T-helper 22 cell (primary cell): ENCODE measurements at regions not wholly inside any gene's neighbourhood (a gene's known extent, or its start where the extent isn't known, plus 50 kb on each side); places are given as distances from the start of the nearest gene placed in this dataset.
"Not testable (repeated sequence)": the region's sequence is repeated elsewhere in the genome, so short reads cannot be mapped to it uniquely, and the experiment has no call there.

Source experiments
- DNase-seq: peaks from one replicate; pipeline ENCODE4 v3.0.0-alpha.2; 2020; ENCODE audit warnings: low read depth

DNA sequence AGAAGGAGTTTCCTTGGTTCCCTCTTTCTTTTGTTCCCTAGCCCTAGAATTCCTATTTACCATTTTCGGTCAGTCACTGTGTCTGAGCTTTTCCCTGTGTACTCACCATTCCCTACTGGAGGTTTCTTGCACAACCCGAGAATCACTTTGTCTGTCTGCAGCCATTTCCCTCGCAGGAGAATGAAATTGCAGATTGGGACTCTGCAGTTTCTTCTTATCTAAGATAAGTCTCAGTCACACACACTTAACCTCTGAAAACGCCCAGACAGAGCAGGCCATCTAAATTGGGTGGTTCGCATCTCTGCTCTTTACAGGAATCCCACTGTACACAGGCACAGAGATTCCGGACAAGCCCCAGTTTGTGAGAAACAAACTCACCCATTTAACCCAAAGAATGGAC is 58.6 kb upstream of the CNTNAP2 start:
- DNase-seq, result no peak

DNA sequence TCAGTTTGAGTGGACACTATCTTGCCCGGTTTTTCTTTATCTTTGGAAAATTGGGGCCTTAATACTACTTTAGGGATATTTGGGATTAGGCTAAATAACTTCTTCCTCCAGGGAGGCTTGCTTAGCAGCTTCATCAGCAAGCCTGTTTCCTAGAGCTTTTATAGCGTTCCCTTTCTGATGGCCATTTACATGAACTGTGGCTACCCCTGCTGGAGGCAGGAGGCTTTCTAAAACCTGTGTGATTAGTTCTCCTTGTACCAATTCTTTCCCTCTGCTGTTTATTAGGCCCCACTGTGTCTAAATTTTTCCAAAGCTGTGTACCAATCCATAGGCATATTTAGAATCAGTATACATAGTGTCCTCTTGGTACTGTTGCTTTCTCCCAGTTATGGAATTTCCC is 61.7 kb upstream of the CNTNAP2 start:
- DNase-seq, result no peak

DNA sequence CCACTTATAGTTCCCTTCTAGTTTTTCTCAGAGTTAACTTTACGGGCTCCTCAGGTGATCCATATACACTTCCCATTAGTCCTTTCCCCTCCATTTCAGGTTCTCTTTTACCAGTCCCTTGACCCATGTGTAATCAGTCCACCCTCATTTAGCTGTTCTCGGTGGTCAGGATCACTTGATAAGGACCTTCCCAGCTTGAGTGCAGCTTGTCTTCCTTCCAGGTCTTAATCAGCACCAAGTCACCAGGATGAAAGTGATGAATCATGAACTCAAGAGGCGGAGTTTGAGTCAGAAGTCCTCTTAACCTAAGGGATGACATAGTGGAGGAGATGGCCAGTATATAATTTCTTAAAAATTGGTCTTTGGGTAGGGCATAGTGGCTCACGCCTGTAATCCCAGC is 63.1 kb upstream of the CNTNAP2 start:
- DNase-seq, result no peak

DNA sequence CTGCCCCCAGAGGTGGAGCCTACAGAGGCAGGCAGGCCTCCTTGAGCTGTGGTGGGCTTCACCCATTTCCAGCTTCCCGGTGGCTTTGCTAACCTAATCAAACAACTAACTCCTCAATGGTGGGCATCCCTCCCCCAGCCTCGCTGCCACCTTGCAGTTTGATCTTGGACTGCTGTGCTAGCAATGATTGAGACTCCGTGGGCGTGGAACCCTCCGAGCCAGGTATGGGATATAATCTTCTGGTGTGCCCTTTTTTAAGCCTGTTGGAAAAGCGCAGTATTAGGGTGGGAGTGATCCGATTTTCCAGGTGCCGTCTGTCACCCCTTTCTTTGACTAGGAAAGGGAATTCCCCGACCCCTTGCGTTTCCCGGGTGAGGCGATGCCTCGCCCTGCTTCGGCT is 73.3 kb upstream of the CNTNAP2 start:
- not testable (repeated sequence) for DNase-seq

DNA sequence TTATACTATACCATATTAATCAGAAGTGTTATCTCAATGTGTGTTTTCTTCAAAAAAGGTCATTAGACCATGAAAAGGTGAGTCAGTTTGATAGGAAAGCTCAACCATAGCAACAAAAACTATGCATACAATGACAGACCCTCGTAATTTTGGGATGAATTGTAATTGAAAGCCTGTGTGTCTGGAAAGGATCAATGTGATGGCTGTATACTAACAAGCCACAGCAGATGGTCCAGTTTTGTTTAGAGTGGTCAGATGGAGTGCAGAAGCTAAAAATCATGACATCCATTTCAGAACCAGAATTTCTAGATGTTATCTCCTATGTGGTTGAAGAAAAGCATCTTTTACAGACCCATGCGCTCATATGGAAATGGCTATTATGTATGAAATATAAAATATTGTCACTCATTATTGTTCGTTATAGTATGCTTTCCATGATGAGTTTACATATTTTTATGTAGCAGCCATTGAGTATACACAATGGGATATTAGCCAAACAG is 88.3 kb upstream of the CNTNAP2 start:
- no peak for DNase-seq

DNA sequence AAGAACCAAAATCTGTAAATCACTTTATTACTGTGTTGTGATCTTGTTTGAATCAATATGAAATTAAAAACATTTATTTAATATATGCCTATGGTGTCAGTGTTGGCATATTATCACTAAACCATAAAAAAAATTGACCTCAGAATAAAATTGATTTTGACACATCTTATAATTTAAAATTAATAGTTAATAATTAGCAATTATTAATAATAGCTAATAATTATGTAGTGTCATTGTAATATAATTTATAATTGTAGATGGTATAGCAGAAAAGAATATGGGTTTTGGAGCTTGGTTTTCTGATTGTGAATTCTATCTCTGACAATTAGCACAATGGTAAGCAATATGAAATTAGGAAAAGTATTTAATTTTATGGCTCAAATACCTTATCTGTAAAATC is 89.4 kb upstream of the CNTNAP2 start:
- no peak for DNase-seq

DNA sequence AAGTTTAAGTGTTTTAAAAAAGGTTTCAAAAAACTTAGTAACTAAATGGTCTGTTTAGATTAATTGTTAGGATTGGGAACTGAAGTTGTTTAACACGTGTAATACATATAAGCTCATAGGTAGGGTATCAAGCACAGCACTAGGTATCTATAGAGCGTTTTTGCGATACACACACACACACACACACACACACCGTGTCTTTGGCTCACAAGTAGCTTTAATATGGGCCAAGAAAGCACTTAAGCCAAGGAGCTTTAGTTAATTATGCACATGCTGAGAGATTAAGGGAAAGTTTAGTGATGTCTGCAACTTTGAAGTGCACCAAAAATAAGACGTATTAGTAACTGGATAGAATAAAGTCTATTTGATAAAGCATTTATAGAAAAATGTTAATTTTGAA is 93.8 kb upstream of the CNTNAP2 start:
- DNase-seq, result no peak

DNA sequence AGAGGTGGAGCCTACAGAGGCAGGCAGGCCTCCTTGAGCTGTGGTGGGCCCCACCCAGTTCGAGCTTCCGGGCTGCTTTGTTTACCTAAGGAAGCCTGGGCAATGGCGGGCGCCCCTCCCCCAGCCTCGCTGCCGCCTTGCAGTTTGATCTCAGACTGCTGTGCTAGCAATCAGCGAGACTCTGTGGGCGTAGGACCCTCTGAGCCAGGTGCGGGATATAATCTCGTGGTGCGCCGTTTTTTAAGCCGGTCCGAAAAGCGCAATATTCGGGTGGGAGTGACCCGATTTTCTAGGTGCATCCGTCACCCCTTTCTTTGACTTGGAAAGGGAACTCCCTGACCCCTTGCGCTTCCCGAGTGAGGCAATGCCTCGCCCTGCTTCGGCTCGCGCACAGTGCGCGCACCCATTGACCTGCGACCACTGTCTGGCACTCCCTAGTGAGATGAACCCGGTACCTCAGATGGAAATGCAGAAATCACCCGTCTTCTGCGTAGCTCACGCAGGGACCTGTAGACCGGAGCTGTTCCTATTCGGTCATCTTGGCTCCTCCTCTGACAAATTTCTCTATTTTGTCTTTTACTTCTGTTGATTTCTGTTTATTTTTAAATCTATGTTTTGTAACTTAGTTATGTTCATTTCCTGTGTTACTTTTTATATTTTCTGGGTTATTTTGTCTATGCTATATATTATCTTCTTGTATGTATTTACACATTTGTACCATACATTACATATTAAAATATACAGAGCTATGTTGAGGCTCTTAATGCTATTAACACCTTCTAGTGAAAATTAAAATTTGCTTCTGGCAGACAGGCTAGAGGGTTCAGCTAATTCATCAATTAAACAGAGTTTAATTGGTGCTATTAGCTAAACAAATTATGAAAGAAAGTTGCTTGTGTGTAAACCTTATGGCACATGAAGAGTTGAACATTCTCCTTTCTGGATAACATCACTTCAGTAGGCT is 97.3 kb upstream of the CNTNAP2 start:
- not testable (repeated sequence) for DNase-seq

DNA sequence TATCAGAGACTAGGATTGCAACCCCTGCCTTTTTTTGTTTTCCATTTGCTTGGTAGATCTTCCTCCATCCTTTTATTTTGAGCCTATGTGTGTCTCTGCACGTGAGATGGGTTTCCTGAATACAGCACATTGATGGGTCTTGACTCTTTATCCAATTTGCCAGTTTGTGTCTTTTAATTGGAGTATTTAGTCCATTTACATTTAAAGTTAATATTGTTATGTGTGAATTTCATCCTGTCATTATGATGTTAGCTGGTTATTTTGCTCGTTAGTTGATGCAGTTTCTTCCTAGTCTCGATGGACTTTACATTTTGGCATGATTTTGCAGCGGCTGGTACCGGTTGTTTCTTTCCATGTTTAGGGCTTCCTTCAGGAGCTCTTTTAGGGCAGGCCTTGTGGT is 99.2 kb upstream of the CNTNAP2 start:
- not testable (repeated sequence) for DNase-seq

DNA sequence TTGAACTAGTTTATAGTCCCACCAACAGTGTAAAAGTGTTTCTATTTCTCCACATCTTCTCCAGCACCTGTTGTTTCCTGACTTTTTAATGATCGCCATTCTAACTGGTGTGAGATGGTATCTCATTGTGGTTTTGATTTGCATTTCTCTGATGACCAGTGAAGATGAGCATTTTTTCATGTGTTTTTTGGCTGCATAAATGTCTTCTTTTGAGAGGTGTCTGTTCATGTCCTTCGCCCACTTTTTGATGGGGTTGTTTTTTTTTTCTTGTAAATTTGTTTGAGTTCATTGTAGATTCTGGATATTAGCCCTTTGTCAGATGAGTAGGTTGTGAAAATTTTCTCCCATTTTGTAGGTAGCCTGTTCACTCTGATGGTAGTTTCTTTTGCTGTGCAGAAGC is 102.4 kb upstream of the CNTNAP2 start:
- DNase-seq, result not testable (repeated sequence)

DNA sequence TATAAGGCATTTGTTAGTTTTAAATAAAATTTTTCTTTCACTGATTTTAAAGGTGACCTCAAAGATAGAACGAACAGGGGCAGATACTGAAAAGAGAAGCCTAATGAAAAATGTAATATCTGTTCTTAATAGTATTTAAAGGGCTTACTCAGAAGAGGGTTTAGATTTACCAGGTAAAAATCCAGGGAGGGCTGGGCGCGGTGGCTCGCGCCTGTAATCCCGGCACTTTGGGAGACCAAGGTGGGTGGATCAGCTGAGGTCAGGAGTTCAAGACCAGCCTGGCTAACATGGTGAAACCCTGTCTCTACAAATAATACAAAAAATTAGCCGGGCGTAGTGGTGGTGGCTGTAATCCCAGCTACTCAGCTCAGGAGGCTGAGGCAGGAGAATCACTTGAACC is 108.3 kb upstream of the CNTNAP2 start:
- DNase-seq, result no peak

DNA sequence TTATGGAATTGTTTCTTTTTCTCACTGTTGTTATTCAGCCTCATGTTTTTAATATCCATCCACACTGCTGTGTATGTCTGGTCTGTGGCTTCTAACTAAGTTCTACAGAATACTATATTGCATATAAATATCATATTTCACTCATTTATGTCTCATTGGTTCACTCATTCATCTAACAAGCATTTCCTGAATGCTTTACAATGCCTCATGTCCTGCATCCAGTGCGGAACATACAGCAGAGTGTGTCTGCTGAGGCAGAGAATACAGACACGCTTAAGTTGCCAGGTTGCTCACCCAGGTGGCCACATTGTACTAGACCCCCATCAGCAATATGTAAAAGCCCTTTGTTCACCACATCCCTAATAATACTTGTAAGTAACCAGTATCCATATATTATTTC is 111.8 kb upstream of the CNTNAP2 start:
- no peak for DNase-seq

DNA sequence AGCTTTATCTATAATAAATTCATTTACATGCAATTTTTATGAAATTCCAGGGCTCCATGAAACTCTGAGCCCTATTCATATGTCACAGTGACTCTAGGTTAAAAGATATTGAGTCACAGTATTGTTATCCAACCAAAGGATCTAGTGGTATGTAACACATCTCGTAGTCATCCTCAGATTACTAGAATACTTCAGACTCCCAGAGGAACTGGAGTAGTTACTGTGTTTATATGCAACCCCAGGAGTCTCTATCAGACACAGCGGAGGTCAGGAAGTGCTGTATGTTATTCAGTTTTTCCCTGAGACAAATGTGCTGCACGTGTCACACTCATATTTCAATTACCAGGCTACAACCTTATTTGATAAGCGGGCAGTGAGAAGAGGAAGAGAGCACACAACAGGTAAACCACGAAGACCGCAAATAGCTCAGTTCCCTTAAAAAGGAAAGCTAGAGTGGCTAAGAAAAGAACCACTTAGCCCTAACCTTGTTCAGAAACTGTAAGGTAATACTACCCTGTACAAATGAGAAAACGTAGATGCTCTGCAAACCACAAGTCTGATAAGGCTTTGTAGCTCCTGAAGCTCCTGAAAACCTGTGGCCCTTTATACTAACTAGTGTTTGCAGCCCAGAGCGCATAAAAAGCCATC is 114.0 kb upstream of the CNTNAP2 start:
- no peak for DNase-seq

DNA sequence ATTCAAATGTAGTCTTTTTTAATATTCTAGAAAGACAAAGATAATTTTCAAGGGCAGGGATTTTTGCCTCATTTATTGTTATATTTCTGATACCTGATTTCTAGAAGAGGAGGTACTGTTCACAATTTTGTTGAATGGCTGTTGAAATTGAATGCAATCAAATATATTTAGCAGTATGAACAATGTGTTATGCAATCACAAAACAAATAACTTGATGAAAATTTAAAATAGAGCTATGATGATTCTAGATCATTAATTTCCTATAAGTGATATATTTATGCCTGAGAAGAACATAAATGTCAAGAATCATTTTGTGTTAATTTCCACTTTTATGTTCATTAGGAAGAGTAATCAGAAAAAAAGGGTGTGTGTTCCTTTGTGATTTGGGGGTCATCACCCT is 114.6 kb upstream of the CNTNAP2 start:
- no peak for DNase-seq

DNA sequence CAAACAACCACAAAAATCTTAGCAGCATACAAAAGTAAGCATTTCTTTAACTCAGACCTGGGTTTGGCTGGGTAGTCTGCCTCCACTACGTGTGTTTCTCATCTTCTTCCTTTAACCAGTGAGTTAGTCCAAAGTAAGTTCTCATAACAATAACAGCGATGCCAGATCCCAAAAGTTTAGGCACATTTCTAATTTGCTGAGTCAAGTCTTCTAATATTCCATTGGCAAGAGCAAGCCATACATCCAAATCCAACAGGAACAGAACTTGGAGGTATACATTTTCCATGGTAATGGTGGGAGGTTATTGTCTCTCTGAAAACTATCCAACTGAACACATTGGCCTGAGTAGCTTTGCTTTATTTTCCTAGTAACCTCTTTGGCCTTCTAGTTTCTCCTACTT is 115.7 kb upstream of the CNTNAP2 start:
- no peak for DNase-seq

DNA sequence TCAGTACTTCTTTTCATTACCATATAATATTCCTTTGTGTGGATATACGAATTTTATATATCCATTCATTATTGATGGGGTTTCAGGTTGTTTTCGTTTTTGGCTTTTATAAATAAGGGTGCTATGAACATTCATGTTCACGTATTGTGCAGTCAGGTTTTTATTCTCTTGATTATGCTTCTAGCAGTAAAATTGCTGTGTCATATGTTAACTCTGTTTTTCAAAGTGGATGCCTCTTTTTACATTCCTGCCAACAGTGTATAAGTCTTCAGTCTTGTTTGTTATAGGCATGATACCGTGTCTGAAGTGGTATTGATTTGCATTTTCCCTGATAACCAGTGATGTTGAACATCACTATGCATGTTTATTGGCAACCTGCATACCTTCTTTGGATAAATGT is 127.1 kb upstream of the CNTNAP2 start:
- no peak for DNase-seq

DNA sequence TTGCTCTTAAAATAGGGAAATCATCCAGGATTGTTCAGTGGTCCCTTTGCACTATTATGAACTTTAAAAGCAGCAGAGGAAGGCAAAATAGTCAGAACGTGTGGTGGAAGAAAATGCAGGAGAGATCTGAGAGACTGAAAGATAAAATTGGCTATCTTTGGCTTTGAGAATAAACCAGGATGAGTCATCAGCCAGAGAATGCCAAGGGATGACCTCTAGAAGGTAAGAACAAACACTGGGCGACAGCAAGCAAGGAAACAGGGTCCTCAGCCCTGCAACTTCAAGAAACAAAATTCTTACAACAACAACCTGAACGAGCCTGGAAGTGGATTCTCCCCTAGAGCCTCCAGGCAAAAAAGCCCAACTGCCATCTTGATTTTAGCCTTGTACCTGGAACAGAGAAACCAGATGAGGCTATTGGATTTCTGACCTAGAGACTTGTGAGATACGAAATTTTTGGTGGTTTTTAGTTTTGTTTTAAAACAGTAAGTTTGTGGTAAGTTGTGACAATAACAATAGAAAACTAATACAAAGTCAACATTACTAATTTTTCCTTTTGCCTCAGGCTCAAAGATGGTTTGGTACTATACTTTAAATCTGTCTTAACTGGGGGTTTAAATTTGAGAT is 130.2 kb upstream of the CNTNAP2 start:
- no peak for DNase-seq

DNA sequence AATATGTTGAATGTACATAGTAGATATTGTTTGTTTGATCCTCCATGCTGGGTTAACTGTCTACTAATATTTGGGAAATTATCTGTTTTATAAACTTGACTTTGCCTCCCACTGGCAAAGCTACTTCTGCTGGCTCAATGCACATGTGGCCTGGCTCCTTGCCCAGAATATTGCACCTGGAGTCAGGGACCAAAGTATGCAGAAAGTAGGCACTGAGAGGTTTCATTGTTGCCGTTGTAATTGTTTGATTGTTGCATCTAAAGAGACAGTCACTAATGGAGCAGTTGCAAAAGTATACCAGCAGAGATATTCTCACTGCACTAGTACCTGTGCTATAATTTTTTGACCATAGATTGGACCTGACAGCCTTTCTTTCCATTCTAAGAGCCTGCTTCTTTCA is 137.8 kb upstream of the CNTNAP2 start:
- no peak for DNase-seq

DNA sequence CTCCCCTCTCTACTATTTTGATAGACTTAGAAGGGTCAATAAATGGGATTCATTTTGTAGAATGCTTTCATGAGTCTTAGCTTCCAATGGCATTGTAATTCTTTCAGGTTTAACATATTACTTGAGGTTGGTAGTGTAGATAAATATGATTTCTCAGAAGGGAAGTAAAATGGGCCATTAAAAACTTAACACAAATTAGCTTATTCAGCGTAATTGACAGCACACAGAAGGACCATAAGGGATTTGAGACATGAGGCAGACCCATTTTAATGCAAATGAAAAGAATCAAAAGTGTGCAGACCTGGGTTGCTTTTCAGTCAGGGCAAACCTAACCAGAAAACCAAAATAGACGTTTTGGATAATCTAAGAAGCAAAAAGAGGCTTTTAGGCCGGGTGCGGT is 156.6 kb upstream of the CNTNAP2 start:
- no peak for DNase-seq

DNA sequence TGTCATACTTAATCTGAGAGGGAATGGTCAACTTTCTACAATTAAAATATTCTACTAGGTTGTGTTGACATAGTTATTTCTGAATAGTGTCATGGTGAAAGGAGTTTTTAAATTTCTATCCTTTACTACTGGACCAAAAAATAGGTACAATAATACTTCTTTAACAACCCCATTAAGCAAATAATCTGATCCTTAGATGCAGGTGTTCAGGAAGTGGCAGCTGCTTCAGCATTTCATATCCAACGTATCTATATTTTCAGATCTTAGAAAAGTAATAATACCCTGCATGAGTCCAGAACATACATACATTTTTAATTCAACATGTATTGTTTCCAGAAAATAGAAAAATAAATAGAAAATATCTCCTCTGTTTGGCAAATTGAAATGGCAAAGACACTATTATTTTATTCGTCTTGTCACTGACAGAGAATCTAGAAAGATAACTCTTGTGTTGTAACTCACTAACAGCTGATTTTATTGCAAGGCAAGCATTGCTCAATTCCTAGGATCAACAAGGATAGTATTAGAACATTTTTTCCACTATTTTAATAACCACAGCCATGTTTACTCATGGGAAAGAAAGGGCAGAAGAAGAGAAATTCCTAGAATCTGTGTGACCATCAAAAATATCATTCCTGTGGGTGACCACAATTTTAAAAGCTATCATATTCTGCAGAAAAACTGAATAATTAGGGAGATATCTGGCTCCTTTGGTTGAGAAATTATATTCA is 159.3 kb upstream of the CNTNAP2 start:
- no peak for DNase-seq

DNA sequence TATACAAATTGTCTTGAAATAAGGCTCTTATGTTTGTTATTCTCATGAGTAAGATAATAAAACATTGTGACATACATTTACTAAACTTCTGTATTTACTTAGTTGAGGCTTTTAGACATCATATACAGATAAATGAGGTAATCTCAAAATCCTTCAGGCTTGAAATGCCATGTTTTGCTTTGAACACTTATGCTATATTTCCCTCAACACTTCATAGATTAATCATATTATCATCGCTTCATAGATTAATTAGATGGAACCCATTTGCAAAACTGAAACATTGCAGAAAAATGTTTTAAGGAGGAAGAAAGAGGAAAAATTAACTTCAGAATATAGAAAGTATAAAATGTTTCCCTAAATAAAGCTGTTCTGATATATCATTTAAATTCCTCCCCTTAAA is 165.0 kb upstream of the CNTNAP2 start:
- DNase-seq, result no peak

DNA sequence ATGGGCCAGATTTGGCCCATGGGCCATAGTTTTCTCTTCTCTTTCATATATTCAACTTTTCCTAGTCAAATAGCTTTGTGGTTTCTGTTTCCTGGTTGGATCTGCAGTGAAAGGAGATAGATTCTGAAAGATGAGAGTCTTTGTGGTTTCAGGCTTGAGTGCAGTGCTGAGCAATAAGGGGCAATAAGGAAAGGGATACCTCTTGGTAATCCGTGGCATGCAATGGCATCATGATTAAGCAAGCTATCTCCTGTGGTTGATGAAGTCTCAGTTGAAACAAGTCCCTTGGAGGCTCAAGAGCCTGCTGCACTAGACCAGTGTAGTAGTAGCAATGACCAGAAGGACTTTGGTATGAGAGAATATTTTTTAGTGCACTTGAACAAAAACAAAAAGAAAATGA is 187.7 kb upstream of the CNTNAP2 start:
- DNase-seq, result no peak
